D721Med (cell line): ENCODE measurements at regions not wholly inside any gene's neighbourhood (a gene's known extent, or its start where the extent isn't known, plus 50 kb on each side); places are given as distances from the start of the nearest gene placed in this dataset.

ENCODE experiments used
- DNase-seq: peaks from one replicate; pipeline ENCODE4 v3.0.0; 2011; ENCODE audit warnings: low spot score; ENCODE audit not compliant: insufficient read length
- FAIRE-seq: peaks from 2 replicates; lab custom pipeline; 2011; peaks lifted over from hg19 to GRCh38; lab: Jason Lieb, UNC
- TF ChIP-seq, protein P1 (sequence below): IDR thresholded peaks from 2 replicates; pipeline ENCODE4 v1.5.1; 2012; ENCODE audit warnings: mild to moderate bottlenecking, control low read depth; ENCODE audit not compliant: insufficient read depth; ENCODE audit errors: missing control alignments

DNA sequence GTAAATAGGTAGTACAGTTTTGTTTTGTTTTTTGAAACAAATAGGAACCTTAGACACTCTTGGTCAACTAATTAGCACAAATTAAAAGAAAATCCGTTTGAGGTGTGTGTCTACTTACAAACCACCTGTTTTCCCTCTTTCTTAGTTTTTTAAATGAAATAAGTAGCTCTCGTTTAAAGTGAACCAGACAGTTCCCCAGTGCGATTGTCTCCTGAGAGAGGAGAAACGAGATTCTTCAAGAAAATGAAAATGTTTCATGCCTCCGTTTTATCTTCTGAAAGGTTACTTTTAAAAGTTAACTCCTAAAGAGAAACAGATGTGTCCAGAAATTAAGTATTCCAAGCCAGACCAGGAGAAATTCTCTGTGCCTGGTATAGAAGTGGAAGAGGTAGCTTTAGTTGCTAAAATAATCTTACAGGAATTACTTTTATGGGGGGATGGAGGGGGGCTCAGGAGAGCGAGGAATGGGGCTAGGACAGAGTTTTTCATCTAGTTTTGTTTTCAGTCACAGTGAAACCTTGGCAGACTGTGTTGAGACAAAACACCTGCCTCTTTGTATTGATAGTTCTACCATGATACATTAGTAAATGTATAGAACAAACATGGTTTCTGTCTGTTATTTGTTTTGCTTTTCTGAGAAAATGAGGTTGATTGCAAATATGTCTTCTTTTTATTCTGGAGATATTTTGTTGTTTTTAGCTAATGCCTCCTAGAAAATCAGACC, 155.1 kb upstream of the CNTN4 start:
- TF ChIP-seq, protein P1, sequence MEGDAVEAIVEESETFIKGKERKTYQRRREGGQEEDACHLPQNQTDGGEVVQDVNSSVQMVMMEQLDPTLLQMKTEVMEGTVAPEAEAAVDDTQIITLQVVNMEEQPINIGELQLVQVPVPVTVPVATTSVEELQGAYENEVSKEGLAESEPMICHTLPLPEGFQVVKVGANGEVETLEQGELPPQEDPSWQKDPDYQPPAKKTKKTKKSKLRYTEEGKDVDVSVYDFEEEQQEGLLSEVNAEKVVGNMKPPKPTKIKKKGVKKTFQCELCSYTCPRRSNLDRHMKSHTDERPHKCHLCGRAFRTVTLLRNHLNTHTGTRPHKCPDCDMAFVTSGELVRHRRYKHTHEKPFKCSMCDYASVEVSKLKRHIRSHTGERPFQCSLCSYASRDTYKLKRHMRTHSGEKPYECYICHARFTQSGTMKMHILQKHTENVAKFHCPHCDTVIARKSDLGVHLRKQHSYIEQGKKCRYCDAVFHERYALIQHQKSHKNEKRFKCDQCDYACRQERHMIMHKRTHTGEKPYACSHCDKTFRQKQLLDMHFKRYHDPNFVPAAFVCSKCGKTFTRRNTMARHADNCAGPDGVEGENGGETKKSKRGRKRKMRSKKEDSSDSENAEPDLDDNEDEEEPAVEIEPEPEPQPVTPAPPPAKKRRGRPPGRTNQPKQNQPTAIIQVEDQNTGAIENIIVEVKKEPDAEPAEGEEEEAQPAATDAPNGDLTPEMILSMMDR: no peak
- FAIRE-seq (no peak), DNase-seq (no peak)

DNA sequence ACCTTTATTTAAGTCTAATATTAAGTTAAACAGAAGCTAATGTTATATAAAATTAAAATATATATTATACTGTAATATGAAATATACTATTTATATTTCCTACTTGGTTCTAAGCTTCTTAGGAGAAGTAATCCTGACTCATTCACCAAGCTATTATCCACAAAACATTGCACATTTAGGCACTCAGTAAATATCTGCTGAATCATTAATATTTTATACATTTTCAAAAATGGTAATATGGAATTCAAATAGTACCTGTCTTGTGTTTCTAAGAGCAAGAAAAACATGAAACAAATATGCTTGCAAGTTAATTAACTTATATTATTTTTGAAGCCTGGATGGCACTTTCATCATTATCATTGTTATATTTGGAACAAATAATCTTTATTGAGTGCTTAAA, 153.0 kb upstream of the CNTN4 start:
- no peak for DNase-seq
- no peak for FAIRE-seq
- TF ChIP-seq, protein P1: no peak

DNA sequence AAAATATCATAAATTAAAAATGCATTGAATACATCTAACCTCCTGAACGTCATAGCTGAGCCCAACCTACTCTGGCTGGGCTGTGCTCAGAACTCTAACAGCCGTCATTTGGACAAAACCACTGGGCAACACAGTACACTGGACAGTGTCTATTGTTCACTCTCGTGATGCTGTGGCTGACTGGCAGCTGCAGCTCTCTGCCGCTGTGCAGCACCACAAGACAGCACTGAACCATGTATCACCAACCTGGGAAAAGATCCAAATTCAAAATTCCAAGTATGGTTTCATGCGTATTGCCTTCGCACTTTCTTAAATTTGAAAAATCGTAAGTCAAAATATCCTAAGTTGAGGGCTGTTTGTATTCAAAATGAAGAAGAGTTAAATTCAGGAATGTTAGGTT, 145.1 kb upstream of the CNTN4 start:
- TF ChIP-seq, protein P1: no peak
- FAIRE-seq (no peak), DNase-seq (no peak)

DNA sequence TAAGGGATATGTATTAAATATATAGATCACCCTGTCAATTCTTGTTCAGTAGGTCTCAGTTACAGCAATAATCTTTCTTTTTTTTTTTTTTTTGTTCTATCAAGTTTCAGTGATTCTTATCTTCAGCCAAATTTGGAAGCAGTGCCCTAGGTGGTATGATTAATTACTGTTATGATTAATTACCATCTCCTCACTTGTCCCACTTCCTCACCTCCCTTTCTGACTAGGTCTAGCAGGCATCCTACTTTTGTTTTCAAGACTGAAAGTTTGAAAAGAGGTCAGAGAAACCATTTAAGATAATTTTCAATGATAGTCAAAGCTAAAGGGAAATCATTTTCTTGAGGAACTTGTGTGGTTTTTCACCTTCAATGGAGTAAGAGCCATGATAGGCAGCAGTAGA, 144.0 kb upstream of the CNTN4 start:
- FAIRE-seq (no peak), DNase-seq (no peak)
- TF ChIP-seq, protein P1: no peak

DNA sequence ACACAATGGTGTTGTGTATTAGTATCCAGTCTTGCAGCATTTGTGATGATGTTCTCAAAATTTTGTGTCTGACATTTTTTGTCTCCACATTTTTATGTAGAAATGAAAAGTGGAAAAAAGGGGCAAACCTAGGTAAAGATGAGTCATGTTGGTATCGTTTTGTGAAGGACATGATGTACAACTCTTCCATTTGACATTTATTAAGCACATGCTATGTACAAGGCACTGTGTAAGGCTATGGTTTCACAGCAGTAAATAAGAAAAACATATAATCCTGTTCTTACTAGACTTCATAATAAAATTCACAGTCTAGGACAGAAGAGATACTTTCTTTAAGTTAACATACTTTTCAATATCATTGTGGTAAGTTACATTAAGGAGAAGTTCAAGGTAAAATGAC, 143.5 kb upstream of the CNTN4 start:
- FAIRE-seq (peak; percentile 16), DNase-seq (no peak)
- TF ChIP-seq, protein P1: no peak

DNA sequence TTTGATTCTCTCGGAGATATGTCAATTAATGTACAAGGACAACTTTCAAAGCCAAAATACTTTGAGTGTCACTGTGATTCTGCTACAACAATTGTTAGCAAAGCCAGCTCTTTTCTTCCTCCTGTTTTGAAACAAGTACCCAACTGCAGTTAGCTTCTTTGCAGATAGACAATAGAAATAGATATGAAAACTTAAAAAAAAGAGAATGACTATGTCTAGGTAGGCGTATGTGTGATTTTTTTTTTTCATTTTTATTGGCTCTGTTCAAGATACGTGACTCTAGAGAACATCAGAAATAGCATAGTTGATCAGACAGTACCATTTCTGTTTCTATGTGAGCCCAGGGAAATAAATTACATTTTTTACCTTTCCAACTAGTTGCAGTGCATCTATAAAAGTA, 142.9 kb upstream of the CNTN4 start:
- FAIRE-seq: no peak
- TF ChIP-seq, protein P1: no peak
- no peak for DNase-seq

DNA sequence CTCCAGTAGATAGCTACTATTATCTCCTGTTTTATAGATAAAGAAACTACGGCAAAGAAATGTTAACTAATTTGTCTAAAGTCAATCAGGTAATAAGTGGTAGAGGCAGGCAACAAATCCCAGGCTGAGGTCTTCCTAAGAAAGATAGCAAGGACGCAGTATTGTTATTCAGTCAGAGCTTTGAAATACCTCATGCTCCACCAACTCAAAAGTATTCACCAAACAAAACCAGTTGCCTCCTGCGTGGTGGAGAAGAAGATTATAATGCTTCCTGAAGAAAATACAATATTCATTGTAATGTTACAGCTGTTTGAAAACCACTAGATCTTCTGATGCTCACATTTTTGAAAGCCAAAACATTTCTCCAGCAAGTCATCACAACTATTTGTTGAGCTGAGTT, 138.2 kb upstream of the CNTN4 start:
- TF ChIP-seq, protein P1: no peak
- FAIRE-seq (no peak), DNase-seq (no peak)
